Astrocyte of the cerebellum (primary cell): ENCODE measurements at regions not wholly inside any gene's neighbourhood (a gene's known extent, or its start where the extent isn't known, plus 50 kb on each side); places are given as distances from the start of the nearest gene placed in this dataset.

Source experiments
- DNase-seq: peaks from one replicate; pipeline ENCODE4 v3.0.0-alpha.2; 2011; ENCODE audit warnings: low read depth
- H3K4me3 ChIP-seq: 2 replicates; pipeline ENCODE4 v1.5.1; 2011; ENCODE audit warnings: mild to moderate bottlenecking, low read depth, low read length, moderate library complexity
- CTCF ChIP-seq: IDR thresholded peaks from 2 replicates; pipeline ENCODE4 v1.5.1; 2012; ENCODE audit warnings: low read length, low read depth, moderate library complexity, mild to moderate bottlenecking; ENCODE audit errors: missing control alignments
- in situ Hi-C: cut with HindIII; loops from 2 replicates; pipeline ENCODE4 v1.10.0; 2017; ENCODE audit warnings: low sequenced_read_pairs

GRCh38 chr20:6562111-6562510 is 205.4 kb upstream of the BMP2 start:
- peak; percentile 66 for DNase-seq
- in situ Hi-C loops: no loop called here

GRCh38 chr20:6560978-6561377 is 206.5 kb upstream of the BMP2 start:
- DNase-seq: no peak
- in situ Hi-C loops: no loop called here
- no peak overlapping the region for H3K4me3 ChIP-seq
- no peak for TF ChIP-seq CTCF

More at GRCh38 chr20:6562111-6562510, 205.4 kb upstream of the BMP2 start:
- no peak overlapping the region for H3K4me3 ChIP-seq
- no peak for TF ChIP-seq CTCF

GRCh38 chr20:6559791-6560190 is 207.7 kb upstream of the BMP2 start:
- TF ChIP-seq CTCF: no peak
- DNase-seq: no peak
- in situ Hi-C loops: no loop called here
- H3K4me3 ChIP-seq: no peak overlapping the region

GRCh38 chr20:6558341-6558740 is 209.1 kb upstream of the BMP2 start:
- no peak for DNase-seq
- TF ChIP-seq CTCF: no peak
- no peak overlapping the region for H3K4me3 ChIP-seq
- in situ Hi-C loops: no loop called here

GRCh38 chr20:6533761-6534479 is 233.6 kb upstream of the BMP2 start:
- H3K4me3 ChIP-seq: peak overlapping the region; percentile 29
- no peak for TF ChIP-seq CTCF
- in situ Hi-C loops: no loop called here
- peak; percentile 99 for DNase-seq

GRCh38 chr20:6533351-6533750 is 234.1 kb upstream of the BMP2 start:
- in situ Hi-C loops: no loop called here
- H3K4me3 ChIP-seq: no peak overlapping the region
- peak; percentile 88 for DNase-seq
- no peak for TF ChIP-seq CTCF
